GM12874 (cell line): ENCODE measurements at regions not wholly inside any gene's neighbourhood (a gene's known extent, or its start where the extent isn't known, plus 50 kb on each side); places are given as distances from the start of the nearest gene placed in this dataset.

Source experiments
- TF ChIP-seq, protein P1 (sequence below): IDR thresholded peaks from 2 replicates; pipeline ENCODE4 v1.5.1; 2011; ENCODE audit warnings: low read depth, mild to moderate bottlenecking, control low read depth, low read length, moderate library complexity; ENCODE audit not compliant: insufficient read depth

DNA sequence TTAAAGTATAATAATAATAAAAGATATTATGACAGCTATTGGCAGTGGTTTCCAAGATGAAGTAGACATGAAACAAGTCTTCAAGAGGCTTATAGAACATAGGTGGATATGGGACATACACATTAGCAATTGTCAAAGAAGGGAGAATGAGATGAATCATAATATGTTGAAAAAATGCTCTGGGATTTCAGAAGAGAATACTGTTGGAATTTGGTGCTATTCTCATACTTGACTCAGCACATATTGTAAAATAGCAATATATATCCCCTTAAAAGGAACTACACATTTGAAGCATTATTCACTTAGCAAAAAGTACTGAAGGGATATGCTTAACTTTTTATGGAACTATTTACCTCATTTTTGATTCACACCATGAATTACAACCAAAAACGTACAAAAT is 577.2 kb upstream of the PCDH15 start:
- TF ChIP-seq, protein P1, sequence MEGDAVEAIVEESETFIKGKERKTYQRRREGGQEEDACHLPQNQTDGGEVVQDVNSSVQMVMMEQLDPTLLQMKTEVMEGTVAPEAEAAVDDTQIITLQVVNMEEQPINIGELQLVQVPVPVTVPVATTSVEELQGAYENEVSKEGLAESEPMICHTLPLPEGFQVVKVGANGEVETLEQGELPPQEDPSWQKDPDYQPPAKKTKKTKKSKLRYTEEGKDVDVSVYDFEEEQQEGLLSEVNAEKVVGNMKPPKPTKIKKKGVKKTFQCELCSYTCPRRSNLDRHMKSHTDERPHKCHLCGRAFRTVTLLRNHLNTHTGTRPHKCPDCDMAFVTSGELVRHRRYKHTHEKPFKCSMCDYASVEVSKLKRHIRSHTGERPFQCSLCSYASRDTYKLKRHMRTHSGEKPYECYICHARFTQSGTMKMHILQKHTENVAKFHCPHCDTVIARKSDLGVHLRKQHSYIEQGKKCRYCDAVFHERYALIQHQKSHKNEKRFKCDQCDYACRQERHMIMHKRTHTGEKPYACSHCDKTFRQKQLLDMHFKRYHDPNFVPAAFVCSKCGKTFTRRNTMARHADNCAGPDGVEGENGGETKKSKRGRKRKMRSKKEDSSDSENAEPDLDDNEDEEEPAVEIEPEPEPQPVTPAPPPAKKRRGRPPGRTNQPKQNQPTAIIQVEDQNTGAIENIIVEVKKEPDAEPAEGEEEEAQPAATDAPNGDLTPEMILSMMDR, result no peak

- TF ChIP-seq, protein P1, result no peak
Observed at GRCh38 chr10:55374917-55375316, 573.9 kb upstream of the PCDH15 start.

GRCh38 chr10:55374060-55374459 is 573.0 kb upstream of the PCDH15 start:
- TF ChIP-seq, protein P1, result no peak

GRCh38 chr10:55369670-55370420 is 568.8 kb upstream of the PCDH15 start:
- TF ChIP-seq, protein P1, result no peak

DNA sequence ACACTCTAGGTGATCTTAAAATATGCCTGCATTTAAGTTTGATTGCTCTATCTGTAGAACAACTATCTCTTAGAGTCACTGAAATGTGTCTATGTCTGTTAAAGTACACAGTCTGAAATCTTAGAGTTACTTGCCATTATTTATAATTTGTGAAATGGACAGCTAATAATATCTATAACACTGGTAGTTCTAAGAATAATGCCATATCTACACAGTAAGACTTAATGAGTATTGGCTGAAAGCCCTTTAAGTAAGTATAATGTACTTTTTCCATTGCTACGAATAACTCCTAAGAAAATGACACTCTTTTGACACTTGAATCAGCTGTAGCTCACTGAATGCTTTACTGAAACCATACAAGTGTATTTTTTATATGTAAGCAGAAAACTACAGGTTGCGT is 567.4 kb upstream of the PCDH15 start:
- TF ChIP-seq, protein P1, result no peak

DNA sequence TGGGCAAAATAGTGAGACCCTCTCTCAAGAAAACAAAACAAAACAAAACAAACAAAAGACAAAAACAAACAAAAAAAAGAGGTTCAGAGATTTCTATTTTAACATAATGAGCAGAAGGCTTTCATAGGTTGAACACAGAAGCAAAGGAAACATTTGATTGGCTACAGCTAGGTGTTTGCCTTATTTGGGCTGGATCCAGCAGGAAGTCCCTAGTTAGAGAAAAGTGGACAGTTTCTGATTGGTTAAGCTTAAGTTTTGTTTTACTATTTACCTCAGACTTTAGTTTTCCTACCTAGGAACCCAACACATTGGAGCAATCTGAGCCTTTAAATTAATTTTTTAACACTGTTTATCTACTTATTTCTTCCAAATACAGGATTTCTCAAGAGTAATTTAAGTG is 566.5 kb upstream of the PCDH15 start:
- TF ChIP-seq, protein P1, result no peak

- TF ChIP-seq, protein P1, result no peak
Observed at GRCh38 chr10:55358539-55358938, 557.5 kb upstream of the PCDH15 start.
